HG03066 (cell line): ENCODE measurements at regions not wholly inside any gene's neighbourhood (a gene's known extent, or its start where the extent isn't known, plus 50 kb on each side); places are given as distances from the start of the nearest gene placed in this dataset.
"Not testable (repeated sequence)": the region's sequence is repeated elsewhere in the genome, so short reads cannot be mapped to it uniquely, and the experiment has no call there.

Experiments
- ATAC-seq: cut with Tn5 transposase; IDR thresholded peaks from one replicate; pipeline ENCODE4 v1.9.1; 2021; ENCODE audit warnings: low read depth; ENCODE audit not compliant: unreplicated experiment

GRCh38 chr3:20442846-20443245 is 256.8 kb upstream of the SGO1 start:
- ATAC-seq: no peak

- ATAC-seq: not testable (repeated sequence)
Observed at GRCh38 chr3:20427268-20427667, 241.3 kb upstream of the SGO1 start.

- no peak for ATAC-seq
Observed at GRCh38 chr3:20425138-20425537, 239.1 kb upstream of the SGO1 start.

GRCh38 chr3:20424086-20424485 is 238.1 kb upstream of the SGO1 start:
- no peak for ATAC-seq

- no peak for ATAC-seq
Observed at GRCh38 chr3:20422391-20422790, 236.4 kb upstream of the SGO1 start.

- ATAC-seq: no peak
Observed at GRCh38 chr3:20417388-20418108, 231.5 kb upstream of the SGO1 start.

GRCh38 chr3:20406611-20407011 is 220.6 kb upstream of the SGO1 start:
- no peak for ATAC-seq

- no peak for ATAC-seq
Observed at GRCh38 chr3:20405744-20406143, 219.7 kb upstream of the SGO1 start.

- no peak for ATAC-seq
Observed at GRCh38 chr3:20405231-20405630, 219.2 kb upstream of the SGO1 start.

- no peak for ATAC-seq
Observed at GRCh38 chr3:20404741-20405100, 218.7 kb upstream of the SGO1 start.

- no peak for ATAC-seq
Observed at GRCh38 chr3:20403986-20404740, 218.2 kb upstream of the SGO1 start.

- ATAC-seq: no peak
Observed at GRCh38 chr3:20401253-20401652, 215.2 kb upstream of the SGO1 start.

GRCh38 chr3:20400686-20401085 is 214.7 kb upstream of the SGO1 start:
- no peak for ATAC-seq

GRCh38 chr3:20400281-20400680 is 214.3 kb upstream of the SGO1 start:
- no peak for ATAC-seq

- ATAC-seq: no peak
Observed at GRCh38 chr3:20396335-20396734, 210.3 kb upstream of the SGO1 start.

GRCh38 chr3:20395692-20396091 is 209.7 kb upstream of the SGO1 start:
- ATAC-seq: no peak

- ATAC-seq: no peak
Observed at GRCh38 chr3:20394243-20394642, 208.2 kb upstream of the SGO1 start.

GRCh38 chr3:20391644-20392043 is 205.6 kb upstream of the SGO1 start:
- no peak for ATAC-seq

- ATAC-seq: no peak
Observed at GRCh38 chr3:20388971-20389370, 203.0 kb upstream of the SGO1 start.

- no peak for ATAC-seq
Observed at GRCh38 chr3:20380295-20380694, 194.3 kb upstream of the SGO1 start.

GRCh38 chr3:20378315-20378714 is 192.3 kb upstream of the SGO1 start:
- no peak for ATAC-seq

GRCh38 chr3:20376665-20377217 is 190.7 kb upstream of the SGO1 start:
- no peak for ATAC-seq
